ENCODE measurements at regions not wholly inside any gene's neighbourhood (a gene's known extent, or its start where the extent isn't known, plus 50 kb on each side); places are given as distances from the start of the nearest gene placed in this dataset.
A peak's percentile ranks its signal among the peaks of the same experiment; 100 is the strongest.
"Not testable (repeated sequence)": the region's sequence is repeated elsewhere in the genome, so short reads cannot be mapped to it uniquely, and the experiment has no call there.

DNA sequence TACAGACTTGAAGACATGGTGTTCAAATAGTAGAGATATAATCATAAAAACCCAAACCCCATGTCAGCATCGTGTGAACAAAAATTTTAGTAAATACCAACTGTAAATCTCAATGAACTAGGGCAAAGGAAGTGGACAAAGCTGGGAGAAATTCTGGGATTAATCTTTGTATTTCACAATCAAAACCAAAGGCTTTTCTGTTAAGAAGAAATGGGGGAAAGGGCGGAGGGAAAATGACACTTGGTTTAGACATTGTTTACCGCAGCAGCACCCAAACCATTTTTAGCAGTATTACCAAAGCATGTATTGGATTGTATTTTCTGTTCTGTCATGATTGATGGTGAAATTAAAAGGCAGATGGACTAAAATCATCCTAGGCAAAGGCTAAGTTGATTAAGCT, 134.2 kb upstream of the PRSS3 start:
- intact Hi-C loops (cut with DNase I; ENCODE audit: low total_unique reads), result no loop called here
- no peak for DNase-seq (ENCODE audit: low spot score in 2 of 2)
- Histone ChIP-seq H3K27ac (no peak overlapping the region), H3K9me3 (no peaks in the 10 kb centered on the region), H3K36me3 (no peaks in the 10 kb centered on the region), H3K4me1 (no peaks in the 10 kb centered on the region), H3K4me3 (no peak overlapping the region), H3K27me3 (no peaks in the 10 kb centered on the region)
- TF ChIP-seq POLR2A (IDR thresholded peaks at IDR 0.05) (no peak), POLR2AphosphoS5 (IDR thresholded peaks at IDR 0.05) (no peak)
- TF ChIP-seq, protein P1, sequence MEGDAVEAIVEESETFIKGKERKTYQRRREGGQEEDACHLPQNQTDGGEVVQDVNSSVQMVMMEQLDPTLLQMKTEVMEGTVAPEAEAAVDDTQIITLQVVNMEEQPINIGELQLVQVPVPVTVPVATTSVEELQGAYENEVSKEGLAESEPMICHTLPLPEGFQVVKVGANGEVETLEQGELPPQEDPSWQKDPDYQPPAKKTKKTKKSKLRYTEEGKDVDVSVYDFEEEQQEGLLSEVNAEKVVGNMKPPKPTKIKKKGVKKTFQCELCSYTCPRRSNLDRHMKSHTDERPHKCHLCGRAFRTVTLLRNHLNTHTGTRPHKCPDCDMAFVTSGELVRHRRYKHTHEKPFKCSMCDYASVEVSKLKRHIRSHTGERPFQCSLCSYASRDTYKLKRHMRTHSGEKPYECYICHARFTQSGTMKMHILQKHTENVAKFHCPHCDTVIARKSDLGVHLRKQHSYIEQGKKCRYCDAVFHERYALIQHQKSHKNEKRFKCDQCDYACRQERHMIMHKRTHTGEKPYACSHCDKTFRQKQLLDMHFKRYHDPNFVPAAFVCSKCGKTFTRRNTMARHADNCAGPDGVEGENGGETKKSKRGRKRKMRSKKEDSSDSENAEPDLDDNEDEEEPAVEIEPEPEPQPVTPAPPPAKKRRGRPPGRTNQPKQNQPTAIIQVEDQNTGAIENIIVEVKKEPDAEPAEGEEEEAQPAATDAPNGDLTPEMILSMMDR (IDR thresholded peaks at IDR 0.05), result no peak

DNA sequence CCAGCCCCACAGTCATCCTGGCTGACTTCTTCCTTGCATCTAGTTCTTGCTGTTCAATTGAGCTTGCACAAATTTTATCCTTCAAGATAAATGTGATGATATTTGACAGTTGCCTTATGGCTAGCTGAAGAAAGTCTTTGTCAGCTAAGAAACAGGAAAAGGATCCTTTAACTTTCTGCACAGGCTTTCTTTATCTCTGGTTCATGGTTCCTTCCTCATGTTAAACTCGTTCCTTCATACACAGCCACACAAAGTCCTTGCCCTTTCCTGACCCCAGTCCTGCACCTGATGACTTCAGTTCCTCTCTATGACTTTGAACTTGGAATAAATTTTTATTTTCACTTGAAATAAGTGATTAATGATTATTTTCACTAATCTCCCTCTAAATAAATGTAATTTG, 132.5 kb upstream of the PRSS3 start:
- Histone ChIP-seq H3K4me3 (no peak overlapping the region), H3K36me3 (no peaks in the 10 kb centered on the region), H3K9me3 (no peaks in the 10 kb centered on the region), H3K4me1 (no peaks in the 10 kb centered on the region), H3K27me3 (peaks cover 0 to 3% of the 10 kb centered on the region in 2 donors), H3K27ac (no peak overlapping the region)
- intact Hi-C loops (cut with DNase I; ENCODE audit: low total_unique reads), result no loop called here
- no peak for DNase-seq (ENCODE audit: low spot score in 2 of 2)
- no peak for TF ChIP-seq POLR2A (IDR thresholded peaks at IDR 0.05)
- no peak for TF ChIP-seq POLR2AphosphoS5 (IDR thresholded peaks at IDR 0.05)
- TF ChIP-seq, protein P1 (IDR thresholded peaks at IDR 0.05), result no peak

DNA sequence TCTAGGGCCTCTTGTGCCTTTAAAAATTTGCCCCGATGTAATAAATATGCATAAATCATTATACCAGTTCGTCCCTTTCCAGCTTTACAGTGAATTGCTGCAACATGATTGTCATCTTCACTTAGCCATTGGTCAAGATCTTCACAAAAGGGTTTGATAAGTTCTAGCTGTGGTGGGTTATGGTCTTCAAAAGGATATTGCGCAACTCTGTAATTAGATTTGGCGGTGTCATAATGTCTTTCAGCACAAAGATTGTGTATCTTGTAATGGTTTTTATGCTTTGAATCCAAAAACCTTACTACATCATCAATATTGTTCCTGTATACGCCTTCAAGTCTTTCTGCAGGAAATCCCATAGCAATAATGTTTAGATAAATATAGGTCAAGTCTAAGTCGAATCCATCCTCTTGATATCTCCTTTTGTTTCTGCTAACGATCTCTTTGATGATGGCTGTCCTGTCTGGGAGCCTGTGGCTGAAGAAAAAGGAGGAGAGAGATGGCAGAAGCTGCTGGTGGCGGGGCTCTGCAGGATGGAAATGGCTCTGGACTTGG, 119.1 kb upstream of the PRSS3 start:
- H3K27ac ChIP-seq, result peak overlapping the region in 1 of 2 donors; percentile 50
- DNase-seq (ENCODE audit: low spot score in 2 of 2), result not testable (repeated sequence)

DNA sequence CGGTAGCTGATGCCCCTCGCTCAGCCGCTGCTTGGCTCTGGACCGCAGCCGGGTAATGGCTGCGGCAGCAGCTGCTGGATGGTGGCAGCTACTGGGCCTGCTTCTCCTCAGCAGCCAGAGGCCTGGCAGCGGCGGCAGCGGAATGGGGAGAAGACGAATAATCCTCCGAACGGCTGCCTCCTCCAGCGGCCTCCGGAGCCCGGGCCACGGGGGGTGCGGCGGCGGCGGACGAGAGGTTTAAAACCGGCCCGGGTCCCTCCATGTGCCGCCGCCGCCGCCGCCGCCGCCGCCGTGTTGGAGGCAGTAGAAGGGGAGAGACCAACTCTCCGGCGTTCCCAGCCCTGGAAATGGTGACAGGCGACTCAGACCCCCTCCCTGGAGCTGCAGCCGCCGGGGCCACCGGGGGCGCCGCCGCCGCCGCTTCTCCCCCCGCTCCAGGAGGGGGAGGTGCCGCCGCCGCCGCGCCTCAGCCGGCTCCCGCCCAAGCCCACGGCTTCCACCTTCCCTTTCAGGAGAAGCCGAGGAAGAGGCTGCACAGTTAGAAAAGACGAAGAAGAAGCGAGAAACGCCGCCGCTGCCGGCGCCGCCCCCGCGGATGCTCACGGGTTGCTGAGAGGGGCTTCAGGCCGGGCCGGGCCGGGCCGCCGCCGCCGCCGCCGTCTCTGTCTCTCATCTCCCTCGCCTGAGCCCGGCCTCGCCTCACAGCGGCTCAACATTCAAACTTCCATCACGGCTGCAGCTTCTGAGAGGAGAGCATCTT, 118.4 kb upstream of the PRSS3 start:
- intact Hi-C loops (cut with DNase I; ENCODE audit: low total_unique reads), result no loop called here
- H3K27ac ChIP-seq, result peak overlapping the region; percentile 50 to 62
- peak overlapping the region; percentile 45 to 65 (median 55) for H3K4me3 ChIP-seq
- no peaks in the 10 kb centered on the region for H3K4me1 ChIP-seq
- no peak for DNase-seq (ENCODE audit: low spot score in 2 of 2)
- TF ChIP-seq POLR2A (IDR thresholded peaks at IDR 0.05), result no peak
- no peak for TF ChIP-seq POLR2AphosphoS5 (IDR thresholded peaks at IDR 0.05)
- TF ChIP-seq, protein P1 (IDR thresholded peaks at IDR 0.05), result no peak
- H3K27me3 ChIP-seq, result peaks cover 0 to 11% of the 10 kb centered on the region in 2 donors
- peaks cover 0 to 5% of the 10 kb centered on the region in 2 donors for H3K9me3 ChIP-seq
- no peaks in the 10 kb centered on the region for H3K36me3 ChIP-seq

More for the DNA sequence above, 119.1 kb upstream of the PRSS3 start:
- Histone ChIP-seq H3K27me3 (peaks cover 0 to 11% of the 10 kb centered on the region in 2 donors), H3K4me3 (peak overlapping the region; percentile 45 to 65 (median 55))
- intact Hi-C loops (cut with DNase I; ENCODE audit: low total_unique reads); H3K36me3 ChIP-seq; H3K9me3 ChIP-seq; H3K4me1 ChIP-seq: not testable (repeated sequence)

DNA sequence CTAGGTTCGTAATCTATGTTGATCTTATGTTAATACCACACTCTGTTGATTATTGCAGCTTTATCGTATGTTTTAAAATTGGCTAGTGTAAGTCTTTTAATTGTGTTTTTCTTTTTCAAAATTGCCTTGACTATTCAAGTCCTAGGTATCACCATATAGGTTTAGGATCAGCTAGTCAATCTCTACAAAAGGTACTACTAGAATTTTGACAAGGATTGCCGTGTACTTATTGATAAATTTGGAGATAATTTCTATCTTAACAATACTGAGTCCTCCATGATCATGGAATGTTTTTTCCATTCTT, 117.9 kb upstream of the PRSS3 start:
- H3K4me1 ChIP-seq, result no peaks in the 10 kb centered on the region
- peaks cover 0 to 11% of the 10 kb centered on the region in 2 donors for H3K27me3 ChIP-seq
- intact Hi-C loops (cut with DNase I; ENCODE audit: low total_unique reads), result no loop called here
- TF ChIP-seq POLR2A (IDR thresholded peaks at IDR 0.05) (no peak), POLR2AphosphoS5 (IDR thresholded peaks at IDR 0.05) (no peak)
- TF ChIP-seq, protein P1 (IDR thresholded peaks at IDR 0.05), result no peak
- peak overlapping the region; percentile 45 to 65 (median 55) for H3K4me3 ChIP-seq
- H3K9me3 ChIP-seq, result peaks cover 0 to 5% of the 10 kb centered on the region in 2 donors
- H3K27ac ChIP-seq, result peak overlapping the region in 1 of 2 donors; percentile 62
- H3K36me3 ChIP-seq, result no peaks in the 10 kb centered on the region
- DNase-seq (ENCODE audit: low spot score in 2 of 2), result no peak
